HG03521 (cell line): ENCODE measurements at regions not wholly inside any gene's neighbourhood (a gene's known extent, or its start where the extent isn't known, plus 50 kb on each side); places are given as distances from the start of the nearest gene placed in this dataset.
"Not testable (repeated sequence)": the region's sequence is repeated elsewhere in the genome, so short reads cannot be mapped to it uniquely, and the experiment has no call there.

Source experiments
- ATAC-seq: cut with Tn5 transposase; IDR thresholded peaks from one replicate; pipeline ENCODE4 v1.9.1; 2021; ENCODE audit warnings: mild to moderate bottlenecking, moderate library complexity; ENCODE audit not compliant: unreplicated experiment

DNA sequence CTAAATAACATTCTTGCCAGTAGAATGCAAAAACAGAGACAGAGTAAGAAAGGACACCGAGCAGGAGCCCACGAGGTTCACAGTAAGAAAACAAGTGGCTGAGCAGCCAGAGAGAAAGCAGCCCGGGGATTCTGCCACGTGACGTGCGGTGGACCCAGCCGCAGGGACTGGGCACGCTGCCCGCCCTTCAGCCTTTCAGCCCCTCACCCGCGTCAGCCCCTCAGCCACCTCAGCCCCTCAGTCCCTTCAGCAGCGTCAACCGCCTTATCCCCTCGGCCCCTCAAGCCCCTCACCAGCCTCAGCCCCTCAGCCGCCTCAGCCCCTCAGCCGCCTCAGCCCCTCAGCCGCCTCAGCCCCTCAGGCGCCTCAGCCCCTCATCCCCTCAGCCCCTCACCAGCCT is 1532.2 kb downstream of the REEP3 start:
- ATAC-seq: not testable (repeated sequence)

- not testable (repeated sequence) for ATAC-seq
These were observed 1532.7 kb downstream of the REEP3 start for GRCh38 chr10:65053831-65054351.

GRCh38 chr10:65054701-65055100 is 1533.5 kb downstream of the REEP3 start:
- ATAC-seq: not testable (repeated sequence)

- ATAC-seq: no peak
These were observed 1544.1 kb downstream of the REEP3 start for GRCh38 chr10:65065278-65065677.

DNA sequence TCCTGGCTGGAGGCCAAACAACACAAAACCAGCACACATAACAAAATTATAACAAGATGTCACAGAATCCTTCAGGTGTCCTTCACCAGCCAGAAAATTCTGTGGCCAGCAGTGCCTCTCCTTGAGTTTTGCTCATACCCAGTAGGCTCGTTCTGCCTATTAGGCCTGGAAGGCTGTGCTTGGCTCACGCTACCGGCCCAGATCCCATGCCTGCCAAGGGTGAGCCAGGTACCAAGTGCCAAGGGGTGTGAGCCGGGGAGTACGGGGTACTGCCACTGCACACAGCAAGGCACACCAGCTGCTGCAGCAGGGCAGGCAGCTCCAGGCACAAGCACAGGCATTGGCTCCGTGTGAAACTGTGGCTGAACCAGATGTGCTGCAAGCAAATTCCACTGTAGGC is 1562.0 kb downstream of the REEP3 start:
- ATAC-seq: no peak

DNA sequence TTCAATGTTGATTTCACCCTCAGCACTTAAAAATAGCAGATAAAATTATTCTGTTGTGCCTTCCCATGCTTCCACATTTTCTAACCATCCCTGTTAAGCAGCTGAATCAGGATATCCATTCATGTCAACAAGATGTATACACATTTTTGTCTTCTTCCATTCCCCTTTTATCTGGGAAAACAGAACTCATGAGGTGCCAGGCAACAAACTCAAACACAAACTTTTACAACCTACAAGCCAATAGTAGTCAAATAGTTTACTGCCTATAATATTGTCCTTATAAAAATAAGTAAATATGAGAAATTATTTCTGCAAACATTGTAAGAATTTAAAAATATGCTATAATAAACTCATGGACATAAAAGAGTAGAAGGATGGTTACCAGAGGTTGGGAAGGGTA is 1569.8 kb downstream of the REEP3 start:
- no peak for ATAC-seq

DNA sequence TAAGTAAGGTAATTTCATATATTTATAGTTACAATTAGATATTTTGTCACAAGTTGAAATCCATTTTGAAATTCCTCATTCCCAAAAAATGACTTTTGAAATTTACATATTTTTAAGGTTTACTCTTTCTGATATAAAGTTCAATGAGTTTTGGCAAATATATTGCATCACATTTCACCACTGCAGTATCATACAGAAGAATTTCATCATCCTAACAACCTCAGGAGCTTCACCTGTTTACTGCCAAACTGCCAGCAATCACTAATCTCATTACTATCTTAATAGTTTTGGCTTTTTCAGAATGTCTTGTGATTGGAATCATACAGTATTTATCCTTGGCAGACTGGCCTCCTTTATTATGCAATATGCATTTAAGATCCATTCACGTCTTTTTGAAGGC is 1578.9 kb downstream of the REEP3 start:
- no peak for ATAC-seq

- not testable (repeated sequence) for ATAC-seq
These were observed 1579.7 kb downstream of the REEP3 start for GRCh38 chr10:65100881-65101280.

DNA sequence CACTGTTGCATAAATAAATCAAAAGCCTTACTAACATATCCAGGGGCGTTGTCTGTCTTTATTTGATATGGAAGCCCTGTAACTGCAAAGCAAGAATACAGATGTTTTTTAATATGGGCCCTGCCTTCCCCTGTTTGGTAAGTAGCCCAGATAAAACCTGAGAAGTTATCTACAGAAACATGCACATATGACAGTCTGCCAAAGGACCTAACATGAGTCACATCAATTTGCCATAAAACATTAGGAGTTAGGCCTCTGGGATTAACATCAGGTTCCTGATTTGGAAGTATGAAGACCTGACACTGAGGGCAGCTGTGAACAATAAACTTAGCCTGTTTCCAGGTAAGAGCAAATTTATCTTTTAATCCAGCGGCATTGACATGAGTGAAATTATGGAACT is 1588.8 kb downstream of the REEP3 start:
- ATAC-seq: no peak

GRCh38 chr10:65111059-65111458 is 1589.9 kb downstream of the REEP3 start:
- not testable (repeated sequence) for ATAC-seq

DNA sequence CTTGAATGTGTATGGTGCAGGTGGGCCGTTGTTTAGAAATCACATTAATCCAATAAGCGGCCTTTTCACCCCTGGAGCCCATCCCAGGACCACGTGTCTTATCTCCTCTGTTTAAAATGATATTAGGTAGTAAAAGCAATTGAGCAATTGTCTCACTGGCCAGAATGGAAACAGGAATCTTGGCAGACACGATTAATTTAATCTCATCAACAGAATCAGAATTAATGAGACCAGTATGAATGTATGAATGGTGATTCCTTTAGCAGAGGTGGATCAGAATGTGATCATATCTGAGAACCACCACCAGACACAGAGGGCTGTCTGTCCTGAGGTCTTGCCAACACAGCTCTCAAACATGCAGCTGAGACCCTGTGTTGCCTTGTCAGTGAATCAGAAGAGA is 1591.4 kb downstream of the REEP3 start:
- no peak for ATAC-seq

DNA sequence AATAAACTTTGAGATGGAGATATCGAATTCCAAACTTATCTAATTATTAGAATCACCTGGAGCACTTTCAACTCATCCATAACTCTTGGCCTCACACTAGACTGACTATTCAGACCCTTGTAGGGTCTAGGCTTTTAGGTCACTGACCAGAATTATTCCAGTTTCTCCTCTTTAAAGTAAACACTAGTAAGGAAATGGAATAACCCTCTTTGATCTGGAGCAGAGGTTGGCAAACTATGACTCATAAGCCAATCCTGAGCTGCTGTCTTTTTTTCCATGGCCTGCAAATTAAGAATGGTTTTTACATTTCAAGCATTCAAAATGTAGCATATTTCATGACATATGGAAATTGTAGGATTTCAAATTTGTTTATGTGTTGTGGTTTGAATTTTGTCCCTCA is 1601.9 kb downstream of the REEP3 start:
- ATAC-seq: no peak

GRCh38 chr10:65125212-65125611 is 1604.0 kb downstream of the REEP3 start:
- ATAC-seq: no peak

GRCh38 chr10:65126288-65126687 is 1605.1 kb downstream of the REEP3 start:
- no peak for ATAC-seq

GRCh38 chr10:65128277-65128676 is 1607.1 kb downstream of the REEP3 start:
- no peak for ATAC-seq

DNA sequence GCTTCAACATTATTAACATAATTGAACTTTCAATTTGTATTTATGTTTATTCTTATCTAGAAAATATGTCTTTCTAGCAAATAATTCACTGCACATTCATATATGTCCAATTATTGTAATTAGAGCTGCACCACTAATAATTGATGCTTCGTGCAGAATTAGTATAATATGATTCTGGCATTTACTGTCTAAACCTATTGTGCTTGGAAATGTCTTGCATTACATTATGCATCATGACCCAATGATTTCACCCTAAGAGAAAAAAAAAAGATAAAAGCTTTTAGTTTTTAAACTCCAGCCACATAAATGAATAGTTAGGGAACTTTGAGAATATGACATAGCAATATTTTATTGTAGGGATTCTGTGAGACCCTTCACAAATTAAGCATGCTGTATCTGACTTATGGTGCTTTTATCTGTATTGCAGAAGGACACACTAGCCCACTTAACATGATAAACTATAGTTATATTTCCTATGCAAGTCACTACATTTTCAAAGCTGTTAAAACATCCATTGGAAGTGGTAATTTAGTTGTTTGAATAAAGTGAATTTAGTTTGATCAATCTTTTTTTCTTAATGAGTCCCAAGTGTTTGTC is 1609.1 kb downstream of the REEP3 start:
- ATAC-seq: no peak

- no peak for ATAC-seq
These were observed 1612.5 kb downstream of the REEP3 start for GRCh38 chr10:65133652-65134051.

DNA sequence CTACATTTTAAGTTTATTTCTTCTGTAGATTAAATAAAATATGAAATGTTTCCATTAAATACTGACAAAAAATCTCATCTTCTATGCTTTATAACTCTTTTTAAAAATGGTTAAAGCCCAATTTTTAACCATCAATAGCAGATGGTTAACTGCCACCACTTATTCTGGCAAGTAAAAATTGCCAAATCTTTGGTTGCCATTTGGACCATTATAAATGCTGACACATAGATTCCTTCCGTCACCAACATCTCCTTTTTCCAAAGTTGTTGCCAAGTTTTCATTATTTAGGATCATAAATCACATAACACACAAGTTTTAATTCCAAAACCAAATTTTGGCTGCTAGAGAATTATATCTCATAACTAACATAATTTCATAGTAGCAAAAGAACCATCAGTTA is 1614.3 kb downstream of the REEP3 start:
- ATAC-seq: no peak

- no peak for ATAC-seq
These were observed 1621.6 kb downstream of the REEP3 start for GRCh38 chr10:65142641-65143435.

DNA sequence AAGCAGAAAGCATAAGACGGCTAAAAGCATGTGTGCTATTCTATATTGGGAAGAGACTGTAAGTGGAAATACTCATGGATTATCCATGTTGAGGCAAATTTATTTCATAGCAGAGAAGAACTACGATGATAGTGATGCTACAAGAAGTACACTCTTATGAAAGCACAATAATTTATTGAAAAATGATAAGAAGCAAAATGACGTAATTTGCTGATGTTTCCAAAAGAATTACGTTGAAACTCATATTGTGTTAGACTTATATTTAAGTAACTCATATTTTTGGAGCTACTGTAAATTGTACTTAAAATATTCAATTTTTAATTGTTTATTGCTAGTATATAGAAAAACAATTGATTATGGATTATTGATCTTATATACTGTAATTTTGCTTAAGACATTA is 1622.5 kb downstream of the REEP3 start:
- ATAC-seq: no peak

DNA sequence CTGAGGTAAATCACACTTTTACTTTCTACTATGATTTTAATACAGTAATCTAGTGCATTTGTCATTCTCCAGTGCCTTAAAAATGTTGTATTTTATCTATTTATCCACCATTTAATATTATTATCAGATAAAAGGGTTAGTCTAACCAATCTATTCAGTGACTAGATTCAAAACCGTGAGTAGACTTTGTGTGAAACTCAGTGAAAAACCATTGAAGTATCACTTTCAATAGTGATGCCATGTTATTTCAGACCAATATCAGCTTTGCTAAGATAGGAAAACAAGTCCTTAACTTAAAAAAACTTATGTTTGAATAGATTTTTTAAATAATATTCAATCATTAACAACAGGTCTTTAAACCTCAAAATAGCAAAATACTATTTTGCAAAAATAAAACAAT is 1628.7 kb downstream of the REEP3 start:
- ATAC-seq: no peak

DNA sequence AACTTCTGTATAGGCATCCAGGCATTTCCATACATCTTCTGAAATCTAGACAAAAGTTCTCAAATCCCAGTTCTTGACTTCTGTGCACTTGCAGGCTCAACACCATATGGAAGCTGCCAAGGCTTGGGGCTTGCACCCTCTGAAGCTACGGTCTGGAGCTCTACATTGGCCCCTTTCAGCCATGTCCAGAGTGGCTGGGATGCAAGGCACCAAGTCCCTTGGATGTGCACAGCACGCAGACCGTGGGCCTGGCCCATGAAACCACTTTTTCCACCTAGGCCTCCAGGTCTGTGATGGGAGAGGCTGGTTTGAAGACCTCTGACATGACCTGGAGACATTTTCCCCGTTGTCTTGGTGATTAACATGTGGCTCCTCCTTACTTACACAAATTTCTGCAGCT is 1645.1 kb downstream of the REEP3 start:
- no peak for ATAC-seq
